ENCODE measurements at regions not wholly inside any gene's neighbourhood (a gene's known extent, or its start where the extent isn't known, plus 50 kb on each side); places are given as distances from the start of the nearest gene placed in this dataset.

DNA sequence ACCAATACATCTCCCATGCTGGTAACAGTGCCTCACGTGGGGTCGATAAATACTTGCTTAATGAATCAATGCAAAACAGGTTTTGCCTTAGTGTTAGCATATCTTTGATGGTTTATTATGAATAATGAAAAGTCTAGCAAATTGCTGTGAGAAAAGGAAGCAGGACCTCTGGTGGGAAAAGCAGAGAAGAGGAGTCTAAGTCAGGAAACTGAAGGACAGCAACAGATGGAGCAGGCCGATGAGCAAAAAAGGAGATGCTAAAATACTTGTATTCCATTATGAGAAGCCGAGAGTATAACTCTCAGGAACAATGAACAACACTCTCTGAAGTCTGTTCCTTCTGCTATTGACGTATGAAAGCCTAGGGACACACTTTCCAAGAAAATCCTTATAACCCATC lies 555.2 kb upstream of the KLHL29 start:
- TF ChIP-seq, protein P1, sequence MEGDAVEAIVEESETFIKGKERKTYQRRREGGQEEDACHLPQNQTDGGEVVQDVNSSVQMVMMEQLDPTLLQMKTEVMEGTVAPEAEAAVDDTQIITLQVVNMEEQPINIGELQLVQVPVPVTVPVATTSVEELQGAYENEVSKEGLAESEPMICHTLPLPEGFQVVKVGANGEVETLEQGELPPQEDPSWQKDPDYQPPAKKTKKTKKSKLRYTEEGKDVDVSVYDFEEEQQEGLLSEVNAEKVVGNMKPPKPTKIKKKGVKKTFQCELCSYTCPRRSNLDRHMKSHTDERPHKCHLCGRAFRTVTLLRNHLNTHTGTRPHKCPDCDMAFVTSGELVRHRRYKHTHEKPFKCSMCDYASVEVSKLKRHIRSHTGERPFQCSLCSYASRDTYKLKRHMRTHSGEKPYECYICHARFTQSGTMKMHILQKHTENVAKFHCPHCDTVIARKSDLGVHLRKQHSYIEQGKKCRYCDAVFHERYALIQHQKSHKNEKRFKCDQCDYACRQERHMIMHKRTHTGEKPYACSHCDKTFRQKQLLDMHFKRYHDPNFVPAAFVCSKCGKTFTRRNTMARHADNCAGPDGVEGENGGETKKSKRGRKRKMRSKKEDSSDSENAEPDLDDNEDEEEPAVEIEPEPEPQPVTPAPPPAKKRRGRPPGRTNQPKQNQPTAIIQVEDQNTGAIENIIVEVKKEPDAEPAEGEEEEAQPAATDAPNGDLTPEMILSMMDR (IDR thresholded peaks at IDR 0.05; ENCODE audit: low read depth, low read length): no peak
- TF ChIP-seq EZH2phosphoT487 (IDR thresholded peaks at IDR 0.05; ENCODE audit: low read depth): no peak
